HuH-7.5 (cell line): ENCODE measurements at regions not wholly inside any gene's neighbourhood (a gene's known extent, or its start where the extent isn't known, plus 50 kb on each side); places are given as distances from the start of the nearest gene placed in this dataset.
"Not testable (repeated sequence)": the region's sequence is repeated elsewhere in the genome, so short reads cannot be mapped to it uniquely, and the experiment has no call there.

ENCODE experiments used
- DNase-seq: peaks from one replicate; pipeline ENCODE4 v3.0.0; 2011; ENCODE audit warnings: low spot score

GRCh38 chr14:105622329-105622955, 96.1 kb downstream of the TMEM121 start:
- DNase-seq, result no peak

- not testable (repeated sequence) for DNase-seq
These were observed 96.8 kb downstream of the TMEM121 start for GRCh38 chr14:105623178-105623577.

- DNase-seq, result not testable (repeated sequence)
These were observed 98.0 kb downstream of the TMEM121 start for GRCh38 chr14:105624346-105624745.

- DNase-seq, result not testable (repeated sequence)
These were observed 98.5 kb downstream of the TMEM121 start for GRCh38 chr14:105624749-105625434.

GRCh38 chr14:105625448-105625847, 99.1 kb downstream of the TMEM121 start:
- DNase-seq, result not testable (repeated sequence)

- not testable (repeated sequence) for DNase-seq
These were observed 99.7 kb downstream of the TMEM121 start for GRCh38 chr14:105626111-105626510.

- not testable (repeated sequence) for DNase-seq
These were observed 100.3 kb downstream of the TMEM121 start for GRCh38 chr14:105626651-105627050.

- not testable (repeated sequence) for DNase-seq
These were observed 100.9 kb downstream of the TMEM121 start for GRCh38 chr14:105627287-105627686.

- DNase-seq, result no peak
These were observed 101.3 kb downstream of the TMEM121 start for GRCh38 chr14:105627701-105628100.

GRCh38 chr14:105628126-105628525, 101.7 kb downstream of the TMEM121 start:
- DNase-seq, result not testable (repeated sequence)

- not testable (repeated sequence) for DNase-seq
These were observed 102.2 kb downstream of the TMEM121 start for GRCh38 chr14:105628531-105629067.

- not testable (repeated sequence) for DNase-seq
These were observed 102.9 kb downstream of the TMEM121 start for GRCh38 chr14:105629091-105629885.

GRCh38 chr14:105629886-105630215, 103.5 kb downstream of the TMEM121 start:
- no peak for DNase-seq

- not testable (repeated sequence) for DNase-seq
These were observed 104.0 kb downstream of the TMEM121 start for GRCh38 chr14:105630293-105630934.

GRCh38 chr14:105630935-105631779, 104.8 kb downstream of the TMEM121 start:
- not testable (repeated sequence) for DNase-seq

- DNase-seq, result no peak
These were observed 105.6 kb downstream of the TMEM121 start for GRCh38 chr14:105632010-105632409.

GRCh38 chr14:105633596-105633995, 107.2 kb downstream of the TMEM121 start:
- not testable (repeated sequence) for DNase-seq

GRCh38 chr14:105635560-105635959, 109.2 kb downstream of the TMEM121 start:
- no peak for DNase-seq

- DNase-seq, result not testable (repeated sequence)
These were observed 109.6 kb downstream of the TMEM121 start for GRCh38 chr14:105636021-105636420.

GRCh38 chr14:105636935-105637334, 110.6 kb downstream of the TMEM121 start:
- no peak for DNase-seq

- not testable (repeated sequence) for DNase-seq
These were observed 111.0 kb downstream of the TMEM121 start for GRCh38 chr14:105637345-105637744.
